Brain pericyte (primary cell): ENCODE measurements at regions not wholly inside any gene's neighbourhood (a gene's known extent, or its start where the extent isn't known, plus 50 kb on each side); places are given as distances from the start of the nearest gene placed in this dataset.
"Not testable (repeated sequence)": the region's sequence is repeated elsewhere in the genome, so short reads cannot be mapped to it uniquely, and the experiment has no call there.

ENCODE experiments used
- DNase-seq: peaks from one replicate; pipeline ENCODE4 v3.0.0-alpha.2; 2012; ENCODE audit warnings: low read depth, low spot score

DNA sequence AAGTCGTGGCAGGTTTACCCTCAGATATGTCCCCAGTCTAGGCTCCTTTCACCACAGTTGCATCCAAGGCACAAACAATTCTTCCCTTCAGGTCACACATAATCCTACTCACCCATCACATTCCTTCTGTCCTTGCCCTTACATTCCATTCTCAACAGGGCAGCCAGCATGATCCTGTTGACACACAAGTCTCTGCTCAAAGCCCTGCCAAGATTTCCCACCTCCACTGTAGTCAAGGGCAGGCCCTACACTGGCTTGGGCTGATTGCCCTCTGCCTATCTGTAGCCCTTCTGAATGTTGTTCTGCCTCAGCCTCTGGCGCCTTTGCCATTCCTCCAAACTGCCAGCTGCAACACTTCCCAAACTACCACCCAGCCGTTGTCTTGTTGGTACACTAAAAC, 187.9 kb upstream of the AKR1E2 start:
- no peak for DNase-seq

DNA sequence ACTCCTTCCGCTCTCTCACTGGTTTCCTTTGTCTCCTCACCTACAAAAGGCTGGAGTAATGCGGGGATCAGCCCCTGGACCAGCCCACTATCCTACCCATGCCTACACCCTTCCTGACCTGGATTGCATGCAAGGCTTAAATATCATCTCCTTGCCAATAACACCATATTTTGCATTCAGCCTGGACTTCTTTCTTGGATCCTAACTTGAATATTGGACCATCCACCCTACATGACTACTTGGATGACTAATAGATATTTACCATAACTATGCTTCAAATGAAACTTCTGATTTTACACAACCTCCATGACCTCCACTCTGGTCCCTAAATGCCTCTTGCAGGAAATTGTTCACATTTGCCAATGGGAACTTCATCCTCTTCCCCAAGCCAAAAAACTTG, 188.3 kb upstream of the AKR1E2 start:
- DNase-seq: no peak

DNA sequence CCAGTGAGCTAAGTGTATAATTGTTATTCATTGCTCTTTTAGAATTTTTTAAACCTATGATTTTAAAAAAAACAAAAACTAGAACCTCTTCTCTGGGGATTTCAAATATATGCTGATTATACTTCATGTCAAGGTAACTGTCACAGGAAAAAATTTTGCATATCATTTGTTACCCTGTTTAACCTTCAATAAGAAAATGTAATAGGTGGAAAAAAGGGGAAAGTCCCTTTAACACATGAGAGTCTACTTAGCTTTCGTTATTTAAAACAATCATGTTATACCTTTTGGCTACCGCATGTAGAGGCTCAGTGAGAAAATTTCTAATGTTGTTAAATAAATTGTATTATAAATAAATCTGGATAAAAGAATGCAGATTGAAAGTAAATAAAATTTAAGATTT, 190.1 kb upstream of the AKR1E2 start:
- no peak for DNase-seq

DNA sequence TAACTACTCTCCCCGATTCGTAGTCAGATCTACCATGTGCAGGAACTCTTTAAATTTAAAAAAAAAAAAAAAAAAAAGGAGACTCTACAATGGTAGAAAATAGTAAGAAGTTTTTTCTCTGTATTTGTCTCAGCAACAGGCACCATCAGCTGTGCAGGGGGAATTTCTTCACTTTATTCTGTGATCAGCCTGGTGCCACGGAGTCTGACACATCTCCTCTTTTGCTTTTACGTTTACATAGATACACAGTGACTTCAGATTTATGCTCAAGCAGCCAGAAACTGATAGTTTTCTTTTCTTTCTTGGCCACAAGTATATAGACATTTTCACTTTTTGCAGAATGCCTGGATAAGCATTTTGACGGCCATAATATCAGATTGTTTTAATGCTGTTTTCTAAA, 190.6 kb upstream of the AKR1E2 start:
- no peak for DNase-seq

DNA sequence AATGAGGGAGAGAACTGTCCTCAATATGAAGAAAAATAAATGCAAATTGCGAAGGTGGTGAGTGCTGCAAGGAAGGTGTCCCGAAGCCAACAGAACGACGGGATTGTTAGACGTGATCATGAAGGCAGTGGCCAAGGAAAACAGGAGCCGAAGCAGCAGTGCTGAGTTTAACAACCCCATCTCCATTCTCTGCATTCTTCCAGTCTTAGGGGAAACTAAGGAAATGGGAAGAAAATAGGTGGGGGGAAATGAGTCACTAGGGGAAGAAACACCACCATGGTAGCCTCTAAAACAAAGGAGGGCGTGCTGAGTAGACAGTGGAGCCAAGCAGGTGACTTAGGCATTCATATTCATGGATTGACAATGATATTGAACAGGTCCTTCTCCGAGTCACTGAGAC, 192.2 kb upstream of the AKR1E2 start:
- DNase-seq: no peak

DNA sequence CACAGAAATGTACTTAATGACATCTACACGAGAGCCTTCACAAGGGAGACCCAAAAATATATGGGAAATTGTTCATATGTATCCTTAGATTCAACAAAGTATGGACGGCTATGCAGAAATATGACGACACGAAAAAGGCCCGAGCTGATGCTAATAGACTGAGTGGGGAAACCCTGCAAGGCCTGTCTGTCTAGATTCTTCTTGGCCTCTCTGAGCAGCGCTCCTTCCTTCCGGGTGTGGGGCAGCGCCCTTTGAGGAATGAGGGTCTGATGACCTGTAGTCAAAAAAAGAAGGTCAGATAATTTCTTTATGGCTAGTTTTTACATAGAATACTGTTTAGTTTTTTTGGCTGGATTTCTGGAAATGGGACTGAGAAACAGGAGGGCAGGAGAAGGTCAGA, 192.8 kb upstream of the AKR1E2 start:
- DNase-seq: no peak

GRCh38 chr10:4632757-4633156, 193.2 kb upstream of the AKR1E2 start:
- no peak for DNase-seq

DNA sequence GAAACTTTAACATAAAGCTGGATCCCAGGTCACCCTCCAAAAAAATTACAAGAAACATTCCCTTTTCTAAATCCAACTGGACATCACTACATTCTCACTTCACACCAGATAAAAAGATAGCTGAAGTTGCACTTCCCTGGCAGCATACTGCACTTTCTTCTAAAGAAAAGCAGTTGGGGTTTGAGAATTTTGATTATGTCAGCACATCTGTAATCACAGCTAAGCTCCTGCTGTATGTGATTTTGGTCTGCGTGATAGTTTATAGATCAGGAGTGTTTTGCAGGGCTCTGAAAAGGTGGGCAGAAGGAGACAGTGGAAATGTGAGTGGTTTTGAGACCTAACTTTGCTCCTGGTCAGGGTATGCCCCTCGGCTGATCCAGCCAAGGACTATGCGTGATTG, 199.1 kb upstream of the AKR1E2 start:
- DNase-seq: no peak

- DNase-seq: no peak
Observed at GRCh38 chr10:4623757-4624420, 202.1 kb upstream of the AKR1E2 start.

DNA sequence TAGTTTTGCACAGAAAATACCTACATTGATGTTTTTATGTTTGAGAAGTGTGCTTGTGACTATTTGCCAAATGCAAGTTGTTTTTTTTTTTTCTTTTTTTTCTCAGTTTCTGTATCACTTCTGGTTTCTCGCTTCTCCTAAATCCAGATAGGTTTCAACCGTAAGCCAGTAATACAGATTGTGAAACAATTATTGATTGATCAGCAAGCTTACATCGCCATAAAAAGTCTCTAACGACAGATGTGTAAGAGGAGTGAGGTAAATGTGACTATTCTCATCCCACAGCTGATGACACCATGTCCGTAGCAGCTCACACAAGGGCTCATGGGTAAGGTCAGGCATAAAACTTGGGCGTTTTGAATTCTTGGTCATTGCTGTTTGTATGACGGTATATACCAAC, 202.8 kb upstream of the AKR1E2 start:
- DNase-seq: no peak

DNA sequence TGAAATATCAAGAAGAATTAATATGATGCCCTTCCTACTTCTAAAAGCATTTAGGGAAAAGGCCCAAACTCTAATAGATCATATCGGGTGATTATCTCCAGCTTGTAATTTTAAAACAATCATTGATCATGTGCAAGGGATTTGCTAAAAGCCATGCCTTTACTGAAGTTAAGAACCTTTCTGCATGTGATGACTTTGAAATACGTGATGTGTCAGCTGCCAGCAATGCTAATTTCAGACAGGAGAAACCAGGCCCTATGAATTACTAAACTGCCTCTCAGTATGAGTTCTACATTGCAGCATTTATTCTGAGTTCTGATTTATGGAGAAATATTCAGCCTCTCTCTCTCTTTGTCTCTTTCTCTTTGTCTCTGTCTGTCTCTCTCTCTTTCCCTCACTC, 203.6 kb upstream of the AKR1E2 start:
- DNase-seq: no peak

GRCh38 chr10:4617589-4617988, 208.4 kb upstream of the AKR1E2 start:
- DNase-seq: no peak

DNA sequence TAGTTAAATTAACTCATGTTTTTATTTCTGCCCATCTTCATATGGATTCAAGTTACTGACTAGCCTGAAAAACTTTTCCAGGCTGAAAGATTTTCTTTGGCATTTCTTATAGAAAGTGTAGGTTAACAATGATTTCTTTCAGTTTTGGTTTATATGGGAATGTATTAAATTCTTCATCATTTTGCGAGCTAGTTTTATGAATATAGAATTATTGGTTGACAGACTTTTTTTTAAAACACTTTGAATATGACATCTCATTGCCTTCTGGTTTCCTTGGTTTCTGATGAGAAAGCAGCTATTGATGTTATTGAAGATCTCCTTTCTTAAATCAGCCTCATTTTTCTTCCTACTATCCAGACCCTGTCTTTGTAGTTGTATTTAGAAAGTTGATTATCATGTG, 211.0 kb upstream of the AKR1E2 start:
- DNase-seq: no peak

DNA sequence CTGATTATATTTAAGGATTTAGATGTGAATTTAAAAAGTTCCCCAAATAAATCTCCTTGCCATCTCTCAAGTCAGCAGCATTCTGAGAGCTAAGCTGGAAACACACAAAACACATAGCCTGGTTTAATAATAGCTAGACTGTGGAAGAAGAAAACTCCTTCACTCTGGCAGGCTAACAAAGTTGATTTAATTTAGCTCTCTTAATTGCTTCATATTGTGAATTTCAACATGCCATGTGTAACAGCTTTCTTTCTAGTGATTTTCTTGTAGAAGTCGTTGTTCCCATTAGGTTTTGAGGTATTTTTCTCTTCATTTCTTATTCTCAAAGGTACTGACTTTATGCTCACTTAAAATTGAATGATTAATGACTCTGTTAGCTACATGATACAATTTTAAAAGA, 216.8 kb upstream of the AKR1E2 start:
- no peak for DNase-seq

DNA sequence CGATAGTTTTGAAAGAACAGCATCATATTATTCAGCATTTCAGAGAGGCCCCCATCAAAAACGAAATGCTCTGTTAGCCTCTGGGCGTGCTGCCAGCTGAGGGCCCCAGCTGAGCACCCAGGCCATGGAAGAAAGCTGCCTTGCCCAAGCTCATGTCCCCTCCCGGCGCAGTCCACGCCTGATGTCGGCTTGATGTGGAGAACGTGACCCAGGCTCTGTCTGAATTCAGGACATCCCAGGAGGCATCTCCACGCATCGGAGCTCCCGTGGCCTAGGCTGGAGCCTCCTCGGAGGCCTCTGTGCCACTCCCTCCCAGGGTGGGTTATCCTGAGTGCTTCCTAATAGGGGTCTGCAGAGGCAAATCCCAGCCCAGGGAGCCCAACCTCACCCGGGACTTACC, 218.3 kb upstream of the AKR1E2 start:
- no peak for DNase-seq

DNA sequence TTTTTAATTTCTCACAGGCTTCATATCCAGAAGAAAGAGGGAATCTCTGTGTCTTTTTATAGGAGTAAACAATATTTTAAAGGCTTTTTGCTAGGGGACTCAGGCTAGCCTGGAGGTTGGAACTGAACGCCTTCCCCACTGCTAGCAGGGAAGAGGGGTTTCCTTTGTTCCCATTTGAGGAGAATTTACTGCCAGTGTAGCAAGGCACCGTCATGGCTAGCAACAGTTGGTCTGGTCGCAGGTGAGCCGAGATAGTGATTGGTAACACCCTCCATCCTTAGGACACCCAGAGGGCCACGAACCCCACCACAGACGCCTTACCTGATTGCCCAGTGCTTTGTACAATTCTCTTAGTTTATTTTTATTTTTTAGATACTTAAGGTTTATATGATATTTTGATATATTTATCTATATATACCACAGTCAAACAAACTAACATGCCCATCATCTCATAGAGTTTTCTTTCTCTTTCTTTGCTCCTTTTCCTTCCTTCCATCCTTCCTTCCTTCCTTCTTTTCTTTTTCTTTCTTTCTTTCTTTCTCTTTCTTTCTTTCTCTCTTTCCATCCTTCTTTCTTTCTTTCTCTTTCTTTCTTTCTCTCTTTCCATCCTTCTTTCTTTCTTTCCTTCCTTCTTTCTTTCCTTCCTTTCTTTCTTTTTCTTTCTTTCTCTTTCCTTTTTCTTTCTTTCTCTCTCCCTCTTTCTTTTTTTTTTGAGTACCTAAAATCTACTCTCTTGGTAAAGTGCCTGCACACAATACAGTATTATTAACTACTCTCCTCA, 219.0 kb upstream of the AKR1E2 start:
- no peak for DNase-seq

DNA sequence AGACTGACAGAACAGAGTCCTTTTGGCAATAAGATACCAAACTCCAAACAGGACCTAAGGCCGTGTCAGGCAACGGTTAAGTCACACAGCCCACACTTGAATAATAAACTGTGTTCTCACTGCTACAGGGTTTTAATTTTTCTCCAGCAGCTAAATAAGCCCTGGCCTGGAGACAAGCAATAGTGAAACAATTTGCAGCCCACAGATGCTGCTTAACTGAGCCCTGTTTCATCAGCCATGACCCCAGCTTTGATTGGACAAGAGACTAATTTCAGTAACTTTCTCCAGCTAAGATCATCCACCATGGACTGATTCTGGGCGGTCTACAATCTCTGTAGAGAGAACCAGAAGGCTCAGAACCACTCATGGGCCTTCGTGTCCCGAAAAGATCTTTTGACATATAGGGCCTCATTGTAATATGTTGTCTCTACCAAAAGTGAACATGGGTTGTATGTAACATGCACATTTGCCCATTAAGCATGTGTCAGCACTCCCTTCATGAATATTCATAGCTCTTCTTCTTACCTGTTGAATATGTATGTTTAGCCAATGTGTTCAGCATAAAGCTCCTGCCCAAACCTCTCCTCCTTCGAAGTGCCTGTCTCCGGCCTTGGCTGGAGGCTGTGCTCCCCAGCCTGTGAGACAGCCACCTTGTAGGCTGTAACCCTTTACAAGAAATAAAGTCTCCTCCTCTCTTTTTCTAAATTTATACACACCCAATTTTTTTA, 223.1 kb upstream of the AKR1E2 start:
- no peak for DNase-seq

- DNase-seq: no peak
Observed at GRCh38 chr10:4599471-4599870, 226.5 kb upstream of the AKR1E2 start.

DNA sequence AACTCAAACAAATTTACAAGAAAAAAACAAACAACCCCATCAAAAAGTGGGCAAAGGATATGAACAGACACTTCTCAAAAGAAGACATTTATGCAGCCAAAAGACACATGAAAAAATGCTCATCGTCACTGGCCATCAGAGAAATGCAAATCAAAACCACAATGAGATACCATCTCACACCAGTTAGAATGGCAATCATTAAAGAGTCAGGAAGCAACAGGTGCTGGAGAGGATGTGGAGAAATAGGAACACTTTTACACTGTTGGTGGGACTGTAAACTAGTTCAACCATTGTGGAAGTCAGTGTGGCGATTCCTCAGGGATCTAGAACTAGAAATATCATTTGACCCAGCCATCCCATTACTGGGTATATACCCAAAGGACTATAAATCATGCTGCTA, 228.1 kb upstream of the AKR1E2 start:
- not testable (repeated sequence) for DNase-seq

DNA sequence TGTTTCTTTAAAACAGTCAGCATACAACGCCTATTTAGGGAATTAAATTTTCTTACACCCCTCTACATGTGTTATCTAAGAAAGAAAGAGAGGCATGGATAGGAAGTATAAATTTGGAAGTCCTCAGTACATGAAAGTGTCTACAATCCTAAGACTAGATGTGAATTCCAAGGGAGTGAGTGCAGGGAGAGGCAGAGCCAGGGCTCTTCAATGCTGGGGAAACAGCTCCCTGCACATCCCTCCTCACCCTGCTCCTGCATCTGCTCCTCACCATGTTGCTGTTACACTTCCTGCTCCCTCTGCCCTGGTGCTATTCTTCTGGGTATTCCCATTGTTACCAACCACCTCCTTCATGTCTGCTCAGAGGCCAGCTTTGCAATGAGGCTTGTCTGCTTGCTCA, 229.1 kb upstream of the AKR1E2 start:
- DNase-seq: no peak

DNA sequence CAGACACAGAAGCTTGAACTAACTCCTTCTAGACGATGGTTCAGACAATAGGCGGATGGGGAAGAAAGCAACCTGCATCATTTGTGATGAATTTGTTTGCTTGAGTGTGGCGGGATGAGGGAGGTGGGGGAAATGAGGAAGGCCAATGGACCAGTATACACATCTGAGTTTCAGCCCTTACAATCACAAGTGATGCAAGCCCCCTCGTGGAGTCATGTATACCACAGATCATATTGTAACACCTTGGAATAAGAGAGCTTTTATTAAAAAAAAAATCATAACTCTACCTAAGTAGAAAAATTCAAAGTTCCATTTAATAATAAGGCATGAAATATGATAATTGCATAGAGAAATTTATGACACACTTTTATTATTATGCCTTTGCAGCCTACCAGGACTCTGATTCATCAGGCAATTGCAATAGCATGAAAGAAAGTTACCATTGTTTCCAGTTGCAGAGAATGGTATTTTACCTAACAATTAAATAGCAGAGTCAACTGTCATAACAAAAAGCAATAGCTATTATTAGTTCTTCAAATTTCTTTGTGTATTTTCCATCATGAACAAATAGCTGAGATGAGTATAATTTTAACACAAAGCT, 230.2 kb upstream of the AKR1E2 start:
- no peak for DNase-seq

DNA sequence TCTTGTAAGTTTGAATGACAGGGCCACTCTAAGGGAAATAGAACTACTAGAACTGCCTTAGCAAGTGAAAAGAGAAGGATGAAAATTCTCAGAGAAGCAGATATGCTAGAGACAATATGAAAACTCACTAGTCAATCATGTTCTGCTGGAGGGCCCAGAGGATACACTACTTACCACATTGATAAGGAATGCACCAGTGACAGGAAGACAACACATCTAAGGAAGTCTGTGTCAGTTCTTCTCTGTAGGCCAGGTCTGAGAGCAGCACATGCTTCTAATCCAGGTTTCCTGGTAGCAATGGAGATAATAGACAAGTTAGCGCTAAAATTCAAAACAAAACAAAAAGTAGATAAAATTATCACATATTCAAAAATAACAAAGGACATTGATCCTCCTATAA, 235.2 kb upstream of the AKR1E2 start:
- no peak for DNase-seq

DNA sequence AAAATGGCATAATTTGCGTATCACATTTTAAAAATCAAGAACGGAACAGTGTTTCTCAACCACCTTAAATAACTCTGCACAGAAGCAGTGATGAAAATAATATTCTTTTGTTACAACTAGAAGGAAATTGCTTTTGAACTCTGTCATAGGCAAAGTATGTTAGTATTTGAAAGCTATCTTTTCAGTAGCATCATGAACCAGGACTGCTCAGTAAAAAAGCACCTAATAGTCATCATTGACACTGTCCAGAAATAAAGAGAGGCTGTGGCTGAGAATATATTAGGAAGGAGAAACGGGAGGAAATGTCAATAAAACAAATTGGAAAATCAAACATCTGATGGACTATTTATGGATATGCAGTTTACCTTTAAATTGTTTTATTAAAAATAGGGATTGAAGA, 237.2 kb upstream of the AKR1E2 start:
- no peak for DNase-seq
